ENCODE measurements at regions not wholly inside any gene's neighbourhood (a gene's known extent, or its start where the extent isn't known, plus 50 kb on each side); places are given as distances from the start of the nearest gene placed in this dataset.

DNA sequence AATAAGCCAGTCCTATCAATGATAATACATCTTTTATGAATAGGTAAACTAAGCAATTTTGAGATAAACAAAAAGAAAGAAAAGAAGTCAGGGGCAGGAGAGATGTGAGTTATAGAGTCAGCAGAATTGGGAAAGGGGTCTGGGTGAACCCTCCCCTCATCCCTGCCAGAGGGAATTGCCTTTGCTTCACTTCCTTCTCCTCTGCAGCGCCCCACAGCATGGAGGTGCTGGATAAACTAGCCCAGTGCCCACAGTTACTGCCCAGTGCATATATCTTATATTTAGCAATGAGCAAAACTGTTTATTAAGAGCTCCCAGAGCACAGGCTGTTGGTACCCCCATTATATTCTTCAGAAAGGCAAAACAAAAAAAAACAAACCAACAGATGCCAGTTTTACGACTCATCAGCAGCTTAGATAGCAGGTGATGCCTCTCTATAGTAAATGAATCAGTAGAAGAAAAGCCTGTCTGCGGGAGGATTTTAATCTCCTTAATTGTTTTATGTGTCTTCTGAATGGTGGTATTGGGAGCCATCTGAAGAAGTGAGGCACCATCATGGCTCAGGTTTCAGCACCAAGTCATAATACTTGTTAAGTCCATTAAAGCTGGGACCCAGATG, 419.2 kb downstream of the EPM2A start:
- ATAC-seq (ENCODE audit: low FRiP score in 2 of 2) (no peak), DNase-seq (no peak)
- no peaks in the 10 kb centered on the region for H3K4me1 ChIP-seq
- no peak for TF ChIP-seq POLR2A (IDR thresholded peaks at IDR 0.05)
- no peak for TF ChIP-seq POLR2AphosphoS5 (IDR thresholded peaks at IDR 0.05)
- TF ChIP-seq, protein P1, sequence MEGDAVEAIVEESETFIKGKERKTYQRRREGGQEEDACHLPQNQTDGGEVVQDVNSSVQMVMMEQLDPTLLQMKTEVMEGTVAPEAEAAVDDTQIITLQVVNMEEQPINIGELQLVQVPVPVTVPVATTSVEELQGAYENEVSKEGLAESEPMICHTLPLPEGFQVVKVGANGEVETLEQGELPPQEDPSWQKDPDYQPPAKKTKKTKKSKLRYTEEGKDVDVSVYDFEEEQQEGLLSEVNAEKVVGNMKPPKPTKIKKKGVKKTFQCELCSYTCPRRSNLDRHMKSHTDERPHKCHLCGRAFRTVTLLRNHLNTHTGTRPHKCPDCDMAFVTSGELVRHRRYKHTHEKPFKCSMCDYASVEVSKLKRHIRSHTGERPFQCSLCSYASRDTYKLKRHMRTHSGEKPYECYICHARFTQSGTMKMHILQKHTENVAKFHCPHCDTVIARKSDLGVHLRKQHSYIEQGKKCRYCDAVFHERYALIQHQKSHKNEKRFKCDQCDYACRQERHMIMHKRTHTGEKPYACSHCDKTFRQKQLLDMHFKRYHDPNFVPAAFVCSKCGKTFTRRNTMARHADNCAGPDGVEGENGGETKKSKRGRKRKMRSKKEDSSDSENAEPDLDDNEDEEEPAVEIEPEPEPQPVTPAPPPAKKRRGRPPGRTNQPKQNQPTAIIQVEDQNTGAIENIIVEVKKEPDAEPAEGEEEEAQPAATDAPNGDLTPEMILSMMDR (IDR thresholded peaks at IDR 0.05): no peak
- TF ChIP-seq EP300 (IDR thresholded peaks at IDR 0.05): no peak
- H3K9me3 ChIP-seq: no peaks in the 10 kb centered on the region
- no peaks in the 10 kb centered on the region for H3K27me3 ChIP-seq
- no peak overlapping the region for H3K4me3 ChIP-seq
- no peaks in the 10 kb centered on the region for H3K36me3 ChIP-seq
- no peak overlapping the region for H3K27ac ChIP-seq
- 84 to 87% methylated on average over 3 of the region's 3 CpGs for WGBS, 2 donors

DNA sequence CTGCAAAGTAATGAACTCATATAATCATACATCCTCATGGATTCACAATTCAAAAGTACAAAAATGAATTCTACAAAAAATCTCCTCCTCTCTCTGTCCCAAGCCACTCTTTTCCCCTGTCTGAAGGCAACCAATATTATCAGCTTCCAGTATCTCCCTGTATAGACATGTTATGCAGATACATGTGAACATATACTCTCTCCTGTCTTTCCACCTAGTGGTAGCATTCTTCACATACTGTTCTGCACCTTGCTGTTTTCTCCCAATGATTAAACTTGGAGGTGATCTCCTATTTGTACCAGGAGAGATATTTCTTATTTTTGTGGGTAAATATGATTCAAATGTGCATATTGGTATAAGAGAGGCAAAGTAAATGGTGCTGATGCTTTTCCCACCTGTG, 416.4 kb downstream of the EPM2A start:
- Histone ChIP-seq H3K27me3 (no peaks in the 10 kb centered on the region), H3K27ac (no peak overlapping the region), H3K36me3 (no peaks in the 10 kb centered on the region), H3K4me1 (no peaks in the 10 kb centered on the region), H3K4me3 (no peak overlapping the region), H3K9me3 (no peaks in the 10 kb centered on the region)
- DNase-seq (no peak), ATAC-seq (ENCODE audit: low FRiP score in 2 of 2) (no peak)
- TF ChIP-seq EP300 (IDR thresholded peaks at IDR 0.05) (no peak), POLR2A (IDR thresholded peaks at IDR 0.05) (no peak), POLR2AphosphoS5 (IDR thresholded peaks at IDR 0.05) (no peak)
- TF ChIP-seq, protein P1 (IDR thresholded peaks at IDR 0.05): no peak

DNA sequence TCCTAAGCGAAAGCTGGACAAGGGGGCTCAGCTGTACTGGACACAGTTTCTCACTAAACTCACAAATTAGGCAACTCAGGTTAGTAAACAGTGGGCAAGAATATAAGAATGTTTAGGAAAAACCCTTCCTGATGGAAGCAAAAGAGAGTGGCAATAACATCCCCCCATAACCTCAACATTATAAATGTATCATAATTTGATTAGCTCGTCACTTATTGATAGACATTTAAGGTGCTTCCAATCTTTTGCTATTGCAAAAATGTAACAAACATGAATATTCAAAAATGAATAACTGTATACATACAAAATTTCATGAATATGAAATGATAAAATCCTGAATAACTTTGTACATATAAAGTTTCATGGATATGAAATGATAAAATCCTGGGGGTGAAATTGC, 415.7 kb downstream of the EPM2A start:
- Histone ChIP-seq H3K36me3 (no peaks in the 10 kb centered on the region), H3K27me3 (no peaks in the 10 kb centered on the region), H3K4me1 (no peaks in the 10 kb centered on the region), H3K9me3 (no peaks in the 10 kb centered on the region), H3K27ac (no peak overlapping the region), H3K4me3 (no peak overlapping the region)
- ATAC-seq (ENCODE audit: low FRiP score in 2 of 2) (no peak), DNase-seq (no peak)
- TF ChIP-seq, protein P1 (IDR thresholded peaks at IDR 0.05): no peak
- TF ChIP-seq POLR2AphosphoS5 (IDR thresholded peaks at IDR 0.05): no peak
- TF ChIP-seq POLR2A (IDR thresholded peaks at IDR 0.05): no peak
- 86 to 99% methylated on average over 2 of the region's 2 CpGs for WGBS, 2 donors

DNA sequence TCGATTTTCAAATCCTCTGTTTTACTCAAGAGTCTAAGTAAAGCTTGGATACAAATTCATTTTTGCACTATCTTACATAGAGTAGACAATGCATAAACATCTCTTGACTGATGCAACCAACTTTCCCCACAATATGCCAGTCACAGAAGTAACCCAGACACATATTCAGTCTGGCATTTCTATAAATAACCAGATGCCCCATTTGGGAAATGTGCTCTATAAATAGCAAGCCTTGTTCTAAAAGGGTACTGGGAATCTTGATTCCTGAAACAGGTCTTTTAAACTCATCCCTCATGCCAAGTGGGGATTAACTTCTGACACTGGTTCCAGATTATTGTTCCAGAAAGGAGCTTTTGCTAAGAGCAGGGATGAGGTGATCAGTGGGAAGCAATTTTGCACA, 411.7 kb downstream of the EPM2A start:
- no peak for DNase-seq
- Histone ChIP-seq H3K4me3 (no peak overlapping the region), H3K27me3 (no peaks in the 10 kb centered on the region), H3K36me3 (no peaks in the 10 kb centered on the region), H3K27ac (no peak overlapping the region), H3K4me1 (no peaks in the 10 kb centered on the region), H3K9me3 (no peaks in the 10 kb centered on the region)
- no peak for TF ChIP-seq EP300 (IDR thresholded peaks at IDR 0.05)
- no peak for TF ChIP-seq POLR2A (IDR thresholded peaks at IDR 0.05)
- TF ChIP-seq, protein P1 (IDR thresholded peaks at IDR 0.05): no peak
- TF ChIP-seq POLR2AphosphoS5 (IDR thresholded peaks at IDR 0.05): no peak
- no peak for ATAC-seq (ENCODE audit: low FRiP score in 2 of 2)
- 69 to 88% methylated on average over 1 of the region's 1 CpG for WGBS, 2 donors

DNA sequence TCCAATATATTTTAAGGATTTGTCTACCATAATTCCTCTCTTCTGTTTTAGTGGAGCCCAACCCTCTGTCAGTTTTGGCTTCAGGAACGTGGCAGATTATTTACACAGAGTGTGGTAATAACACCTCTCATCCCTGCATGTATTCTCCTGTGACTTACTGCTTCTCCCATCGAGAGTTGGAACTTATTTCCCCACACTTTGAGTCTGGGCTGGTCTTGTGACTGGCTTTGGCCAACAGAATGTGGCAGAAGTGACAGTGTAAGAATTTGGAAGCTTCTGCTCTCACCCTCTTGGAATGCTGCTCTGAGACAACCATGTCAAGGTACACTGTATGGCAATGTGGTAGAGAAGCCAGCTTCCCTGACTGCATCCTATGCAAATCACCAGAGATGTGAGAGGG, 407.7 kb downstream of the EPM2A start:
- no peak for ATAC-seq (ENCODE audit: low FRiP score in 2 of 2)
- WGBS, 2 donors: 29 to 56% methylated on average over 2 of the region's 2 CpGs
- no peak for DNase-seq

More for the DNA sequence above, 407.7 kb downstream of the EPM2A start:
- TF ChIP-seq POLR2A (IDR thresholded peaks at IDR 0.05): no peak
- TF ChIP-seq EP300 (IDR thresholded peaks at IDR 0.05): no peak
- no peaks in the 10 kb centered on the region for H3K9me3 ChIP-seq
- no peak overlapping the region for H3K4me3 ChIP-seq
- no peaks in the 10 kb centered on the region for H3K27me3 ChIP-seq
- H3K4me1 ChIP-seq: no peaks in the 10 kb centered on the region
- H3K36me3 ChIP-seq: no peaks in the 10 kb centered on the region
- no peak overlapping the region for H3K27ac ChIP-seq

Data from upper lobe of left lung (tissue), 6 donors.